Tibial artery (tissue), 4 donors: ENCODE measurements at regions not wholly inside any gene's neighbourhood (a gene's known extent, or its start where the extent isn't known, plus 50 kb on each side); places are given as distances from the start of the nearest gene placed in this dataset.

ENCODE experiments used
- DNase-seq, 2 donors: peaks; one replicate each; pipeline ENCODE4 v3.0.0-alpha.2; 2019
- H3K27ac ChIP-seq, 2 donors: fragments of 200-600 bp; sonication (generic) in 1 of 2; 1 replicate in 1 of 2; 2 replicates in 1 of 2; pipeline ENCODE4 v1.5.1; 2018 to 2019; ENCODE audit warnings: mild to moderate bottlenecking in 1 of 2
- H3K27me3 ChIP-seq, 2 donors: fragments of 200-600 bp; sonication (generic) in 1 of 2; one replicate each; pipeline versions ENCODE4 v1.5.1 to v1.6.0; 2016 to 2019
- H3K36me3 ChIP-seq, 3 donors: fragments of 200-600 bp; sonication (generic) in 2 of 3; one replicate each; pipeline ENCODE4 v1.5.1; 2016 to 2019; ENCODE audit warnings: mild to moderate bottlenecking in 2 of 3
- H3K4me1 ChIP-seq, 4 donors: fragments of 200-600 bp; sonication (generic) in 2 of 4; 1 replicate in 3 of 4; 2 replicates in 1 of 4; pipeline ENCODE4 v1.5.1; 2016 to 2019
- H3K4me3 ChIP-seq, 2 donors: fragments of 200-600 bp; sonication (generic) in 1 of 2; 1 replicate in 1 of 2; 2 replicates in 1 of 2; pipeline ENCODE4 v1.5.1; 2018 to 2019; ENCODE audit warnings: mild to moderate bottlenecking in 2 of 2
- H3K9me3 ChIP-seq, 3 donors: fragments of 200-600 bp; sonication (generic) in 1 of 3; one replicate each; pipeline ENCODE4 v1.5.1; 2016 to 2019
- CTCF ChIP-seq, 2 experiments: fragments of 200-600 bp in 1 of 2; fragments of 450-650 bp in 1 of 2; IDR thresholded peaks; one replicate each; pipeline ENCODE4 v1.5.1; 2017 to 2019; ENCODE audit warnings: antibody characterized with exemption in 2 of 2, mild to moderate bottlenecking in 1 of 2, moderate library complexity in 1 of 2
- intact Hi-C: fragments of 100-400 bp; cut with DNase I; formaldehyde crosslinking; loops from one replicate; pipeline ENCODE4 v1.15.0; 2023; ENCODE audit warnings: low total_unique reads

- no peak for TF ChIP-seq CTCF (IDR thresholded peaks at IDR 0.05)
- no peak overlapping the region for H3K4me3 ChIP-seq
- no peak overlapping the region for H3K27ac ChIP-seq
- no peaks in the 10 kb centered on the region for H3K27me3 ChIP-seq
- no peak for DNase-seq
- H3K36me3 ChIP-seq, result no peaks in the 10 kb centered on the region
- no peaks in the 10 kb centered on the region for H3K9me3 ChIP-seq
- H3K4me1 ChIP-seq, result no peaks in the 10 kb centered on the region
- intact Hi-C loops, result no loop called here
These were observed 270.2 kb upstream of the GBE1 start for GRCh38 chr3:82031596-82031995.

GRCh38 chr3:82030916-82031315 is 269.5 kb upstream of the GBE1 start:
- no peak overlapping the region for H3K27ac ChIP-seq
- H3K4me1 ChIP-seq, result no peaks in the 10 kb centered on the region
- no peak for TF ChIP-seq CTCF (IDR thresholded peaks at IDR 0.05)
- no peaks in the 10 kb centered on the region for H3K9me3 ChIP-seq
- no peak overlapping the region for H3K4me3 ChIP-seq
- intact Hi-C loops, result no loop called here
- no peaks in the 10 kb centered on the region for H3K27me3 ChIP-seq
- no peak for DNase-seq
- no peaks in the 10 kb centered on the region for H3K36me3 ChIP-seq

- DNase-seq, result no peak
- H3K4me3 ChIP-seq, result no peak overlapping the region
- H3K36me3 ChIP-seq, result no peaks in the 10 kb centered on the region
- peaks cover 0 to 3% (median 0%) of the 10 kb centered on the region in 3 donors for H3K9me3 ChIP-seq
- intact Hi-C loops, result no loop called here
- no peaks in the 10 kb centered on the region for H3K27me3 ChIP-seq
- no peaks in the 10 kb centered on the region for H3K4me1 ChIP-seq
- no peak overlapping the region for H3K27ac ChIP-seq
- TF ChIP-seq CTCF (IDR thresholded peaks at IDR 0.05), result no peak
These were observed 261.4 kb upstream of the GBE1 start for GRCh38 chr3:82022836-82023235.

- DNase-seq, result no peak
- Histone ChIP-seq H3K4me1 (no peaks in the 10 kb centered on the region), H3K27ac (no peak overlapping the region), H3K4me3 (no peak overlapping the region), H3K27me3 (no peaks in the 10 kb centered on the region), H3K9me3 (peaks cover 0 to 3% (median 0%) of the 10 kb centered on the region in 3 donors), H3K36me3 (no peaks in the 10 kb centered on the region)
- intact Hi-C loops, result no loop called here
- TF ChIP-seq CTCF (IDR thresholded peaks at IDR 0.05), result no peak
These were observed 258.8 kb upstream of the GBE1 start for GRCh38 chr3:82020282-82020681.

- no peak for DNase-seq
- H3K4me1 ChIP-seq, result no peaks in the 10 kb centered on the region
- intact Hi-C loops, result no loop called here
These were observed 253.8 kb upstream of the GBE1 start for GRCh38 chr3:82015241-82015640.

More at GRCh38 chr3:82015241-82015640, 253.8 kb upstream of the GBE1 start:
- no peak for TF ChIP-seq CTCF (IDR thresholded peaks at IDR 0.05)
- no peaks in the 10 kb centered on the region for H3K27me3 ChIP-seq
- H3K9me3 ChIP-seq, result peaks cover 0 to 14% (median 11%) of the 10 kb centered on the region in 3 donors
- no peak overlapping the region for H3K27ac ChIP-seq
- H3K4me3 ChIP-seq, result no peak overlapping the region
- H3K36me3 ChIP-seq, result no peaks in the 10 kb centered on the region
